ENCODE measurements at regions not wholly inside any gene's neighbourhood (a gene's known extent, or its start where the extent isn't known, plus 50 kb on each side); places are given as distances from the start of the nearest gene placed in this dataset.

DNA sequence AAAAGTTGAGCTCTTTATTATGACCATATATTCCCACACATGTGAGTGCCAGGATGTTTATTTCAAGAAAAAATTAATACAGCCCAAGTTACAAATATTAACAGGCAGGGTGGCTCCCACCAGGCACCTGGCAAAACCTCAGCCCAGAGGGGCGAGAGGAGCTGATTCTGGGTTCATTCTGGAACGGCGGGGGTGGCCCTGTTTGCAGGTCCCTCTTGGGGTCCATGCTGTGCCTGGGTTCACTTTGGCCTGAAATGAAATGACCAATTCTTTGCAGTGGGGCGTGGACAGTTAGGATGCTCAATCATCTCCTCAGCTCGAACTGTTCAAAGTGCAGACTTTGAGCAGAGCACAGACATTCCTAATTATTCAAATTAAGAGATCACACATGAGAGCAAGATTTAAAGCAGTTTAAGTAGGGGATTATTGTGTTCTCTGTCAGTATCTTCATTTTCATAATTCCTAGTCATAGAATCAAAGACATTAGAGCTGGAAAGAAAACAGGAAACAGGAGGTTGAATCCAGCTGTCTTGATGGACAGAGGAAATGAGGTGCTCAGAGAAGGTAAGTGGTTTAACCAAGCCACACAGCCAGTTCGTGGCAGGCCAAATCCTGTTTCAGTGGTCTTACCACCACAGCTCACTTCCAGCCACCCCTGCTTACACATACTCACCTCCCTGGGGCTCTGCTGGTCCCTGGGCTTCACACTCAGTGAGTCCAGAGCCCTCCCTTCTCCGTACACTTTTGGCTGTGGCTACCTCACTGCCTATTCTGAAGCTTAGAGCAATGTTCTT is 363.9 kb upstream of the TNRC6C start:
- no peaks in the 10 kb centered on the region for H3K4me1 ChIP-seq
- H3K9me3 ChIP-seq = no peaks in the 10 kb centered on the region
- H3K36me3 ChIP-seq = no peaks in the 10 kb centered on the region
- no peak overlapping the region for H3K27ac ChIP-seq
- no peaks in the 10 kb centered on the region for H3K27me3 ChIP-seq
- TF ChIP-seq EP300 (IDR thresholded peaks at IDR 0.05) = no peak
- TF ChIP-seq, protein P1, sequence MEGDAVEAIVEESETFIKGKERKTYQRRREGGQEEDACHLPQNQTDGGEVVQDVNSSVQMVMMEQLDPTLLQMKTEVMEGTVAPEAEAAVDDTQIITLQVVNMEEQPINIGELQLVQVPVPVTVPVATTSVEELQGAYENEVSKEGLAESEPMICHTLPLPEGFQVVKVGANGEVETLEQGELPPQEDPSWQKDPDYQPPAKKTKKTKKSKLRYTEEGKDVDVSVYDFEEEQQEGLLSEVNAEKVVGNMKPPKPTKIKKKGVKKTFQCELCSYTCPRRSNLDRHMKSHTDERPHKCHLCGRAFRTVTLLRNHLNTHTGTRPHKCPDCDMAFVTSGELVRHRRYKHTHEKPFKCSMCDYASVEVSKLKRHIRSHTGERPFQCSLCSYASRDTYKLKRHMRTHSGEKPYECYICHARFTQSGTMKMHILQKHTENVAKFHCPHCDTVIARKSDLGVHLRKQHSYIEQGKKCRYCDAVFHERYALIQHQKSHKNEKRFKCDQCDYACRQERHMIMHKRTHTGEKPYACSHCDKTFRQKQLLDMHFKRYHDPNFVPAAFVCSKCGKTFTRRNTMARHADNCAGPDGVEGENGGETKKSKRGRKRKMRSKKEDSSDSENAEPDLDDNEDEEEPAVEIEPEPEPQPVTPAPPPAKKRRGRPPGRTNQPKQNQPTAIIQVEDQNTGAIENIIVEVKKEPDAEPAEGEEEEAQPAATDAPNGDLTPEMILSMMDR (IDR thresholded peaks at IDR 0.05) = no peak
- no peak for TF ChIP-seq POLR2AphosphoS5 (IDR thresholded peaks at IDR 0.05)
- TF ChIP-seq POLR2A (IDR thresholded peaks at IDR 0.05) = no peak
- DNase-seq (peak in 1 of 2 donors; percentile 4), ATAC-seq (ENCODE audit: low FRiP score in 2 of 2) (no peak)
- H3K4me3 ChIP-seq = no peak overlapping the region
- 76 to 79% methylated on average over 7 of the region's 7 CpGs for WGBS, 2 donors

DNA sequence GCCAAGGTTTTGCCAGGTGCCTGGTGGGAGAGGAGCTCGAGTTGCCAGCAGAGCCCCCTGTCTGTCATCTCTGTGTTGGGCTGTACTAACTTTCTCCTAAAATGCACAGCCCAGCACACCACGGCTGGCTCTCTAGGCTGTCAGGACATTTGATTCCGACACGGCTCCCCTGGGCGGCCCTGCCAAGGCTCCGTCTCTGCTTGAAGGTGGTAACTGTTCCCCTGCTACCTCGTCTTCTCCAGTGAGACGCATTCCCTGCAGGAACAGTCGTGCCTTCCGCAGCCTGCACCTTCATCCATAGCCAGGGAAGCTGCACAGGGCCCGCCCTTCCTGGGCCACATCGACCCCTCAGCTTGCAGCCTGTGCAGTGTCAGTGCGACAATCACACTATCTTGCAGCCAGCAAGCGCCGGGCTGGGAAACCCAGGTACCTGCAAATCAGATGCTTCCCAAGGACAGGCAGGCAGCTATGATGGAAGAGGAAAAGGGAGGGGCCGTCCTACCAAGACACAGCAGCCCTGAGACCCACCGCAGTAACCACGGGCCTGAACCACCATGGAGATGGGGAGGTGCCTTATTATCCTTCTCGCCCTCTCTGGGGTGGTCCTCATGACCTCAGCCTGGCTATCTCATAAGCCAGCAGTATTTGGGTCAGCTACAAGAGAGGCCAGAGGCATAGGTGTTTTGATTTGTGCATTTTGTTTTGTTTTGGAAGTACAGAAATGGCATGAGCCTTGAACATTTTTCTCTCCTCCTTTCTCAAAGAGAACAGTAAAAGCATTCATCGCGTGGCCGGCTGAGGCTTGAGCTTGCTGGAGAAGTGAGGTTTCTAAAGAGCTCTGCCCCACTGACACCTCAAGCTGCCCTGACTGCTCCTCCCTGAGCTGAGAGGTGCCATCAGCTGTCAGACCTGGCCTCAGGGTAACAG is 361.7 kb upstream of the TNRC6C start:
- no peaks in the 10 kb centered on the region for H3K27me3 ChIP-seq
- H3K9me3 ChIP-seq = no peaks in the 10 kb centered on the region
- DNase-seq (peak in 1 of 2 donors; percentile 56), ATAC-seq (ENCODE audit: low FRiP score in 2 of 2) (no peak)
- WGBS, 2 donors = 78 to 83% methylated on average over 17 to 22 of the region's 22 CpGs
- no peak overlapping the region for H3K27ac ChIP-seq
- H3K36me3 ChIP-seq = no peaks in the 10 kb centered on the region
- H3K4me3 ChIP-seq = no peak overlapping the region
- TF ChIP-seq EP300 (IDR thresholded peaks at IDR 0.05) (no peak), POLR2AphosphoS5 (IDR thresholded peaks at IDR 0.05) (no peak), POLR2A (IDR thresholded peaks at IDR 0.05) (no peak)
- TF ChIP-seq, protein P1 (IDR thresholded peaks at IDR 0.05) = no peak
- H3K4me1 ChIP-seq = peaks cover 0 to 3% (median 1%) of the 10 kb centered on the region in 4 donors

DNA sequence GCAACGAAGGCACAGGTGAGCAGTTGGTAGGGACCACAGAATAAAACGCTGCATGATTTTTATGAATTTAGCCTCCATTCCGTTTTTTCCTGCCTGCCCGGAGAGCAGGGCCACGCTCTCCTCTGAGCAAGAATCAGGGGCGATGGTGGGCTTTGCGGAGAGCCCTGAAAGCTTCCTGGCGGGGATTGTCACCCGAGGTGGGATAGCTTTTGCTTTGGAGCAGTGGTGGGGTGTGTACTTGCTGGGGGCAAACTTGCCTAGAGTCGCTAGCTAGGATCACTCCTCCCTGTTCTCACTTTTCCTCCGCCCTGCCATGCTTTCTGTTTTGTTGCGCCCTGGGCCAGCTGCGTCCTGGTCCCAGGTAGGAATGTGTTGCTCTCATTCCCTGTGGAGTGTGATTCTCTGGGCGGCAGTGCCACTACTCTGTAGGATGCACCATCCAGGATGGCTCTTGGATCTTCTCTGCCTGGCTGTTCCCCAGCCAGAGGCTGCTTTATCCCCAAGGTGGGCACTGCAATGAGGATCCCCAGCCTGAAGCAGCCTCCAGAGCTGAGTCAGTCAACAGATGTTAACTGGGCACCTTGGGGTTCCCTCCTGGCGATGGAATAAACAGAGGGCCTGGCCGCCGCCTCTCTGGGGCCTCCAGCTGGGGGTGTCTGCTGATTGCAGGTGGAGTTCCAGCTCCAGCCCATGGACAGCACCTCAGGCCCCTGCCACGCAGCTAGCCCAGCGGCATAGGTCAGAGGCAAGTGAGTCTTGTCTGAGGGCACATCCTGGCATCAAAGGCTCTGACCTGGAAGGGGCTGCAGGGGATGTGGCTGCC is 360.9 kb upstream of the TNRC6C start:
- Histone ChIP-seq H3K36me3 (no peaks in the 10 kb centered on the region), H3K27me3 (no peaks in the 10 kb centered on the region), H3K9me3 (no peaks in the 10 kb centered on the region), H3K4me3 (no peak overlapping the region), H3K4me1 (peaks cover 0 to 6% (median 1%) of the 10 kb centered on the region in 4 donors), H3K27ac (no peak overlapping the region)
- WGBS, 2 donors = 86 to 92% methylated on average over 11 to 19 of the region's 19 CpGs
- ATAC-seq (ENCODE audit: low FRiP score in 2 of 2) (peak in 1 of 2 donors; percentile 8), DNase-seq (peak in 1 of 2 donors; percentile 56)
- TF ChIP-seq EP300 (IDR thresholded peaks at IDR 0.05) = no peak
- TF ChIP-seq, protein P1 (IDR thresholded peaks at IDR 0.05) = no peak
- no peak for TF ChIP-seq POLR2A (IDR thresholded peaks at IDR 0.05)
- TF ChIP-seq POLR2AphosphoS5 (IDR thresholded peaks at IDR 0.05) = no peak

DNA sequence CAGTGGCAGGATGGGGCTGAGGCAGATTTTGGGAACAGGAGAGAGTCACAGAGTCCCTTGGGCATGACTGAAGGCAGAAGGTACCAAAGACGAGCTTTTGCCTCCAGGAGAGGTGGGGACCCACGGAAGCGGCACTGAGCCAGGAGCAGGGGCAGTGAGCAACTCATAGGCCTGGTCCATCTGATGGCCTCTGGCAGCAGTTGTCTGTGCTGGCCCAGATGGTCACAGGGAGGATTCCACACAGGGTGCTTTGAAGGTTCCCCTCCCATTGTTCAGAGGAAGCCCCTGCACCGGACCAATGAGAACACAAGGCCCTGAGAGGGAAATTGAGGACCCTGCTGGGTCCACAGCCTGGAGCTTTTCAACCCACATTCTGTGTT is 360.3 kb upstream of the TNRC6C start:
- TF ChIP-seq EP300 (IDR thresholded peaks at IDR 0.05) = no peak
- TF ChIP-seq, protein P1 (IDR thresholded peaks at IDR 0.05) = no peak
- TF ChIP-seq POLR2A (IDR thresholded peaks at IDR 0.05) = no peak
- no peak for TF ChIP-seq POLR2AphosphoS5 (IDR thresholded peaks at IDR 0.05)
- DNase-seq (no peak), ATAC-seq (ENCODE audit: low FRiP score in 2 of 2) (no peak)

More for the DNA sequence above, 360.3 kb upstream of the TNRC6C start:
- Histone ChIP-seq H3K4me1 (peaks cover 0 to 9% (median 4%) of the 10 kb centered on the region in 4 donors), H3K4me3 (no peak overlapping the region), H3K36me3 (no peaks in the 10 kb centered on the region), H3K27me3 (no peaks in the 10 kb centered on the region), H3K27ac (no peak overlapping the region), H3K9me3 (no peaks in the 10 kb centered on the region)
- WGBS, 2 donors = 88 to 90% methylated on average over 4 of the region's 4 CpGs

Data from upper lobe of left lung (tissue), 6 donors.